AG04450 (cell line): ENCODE measurements at regions not wholly inside any gene's neighbourhood (a gene's known extent, or its start where the extent isn't known, plus 50 kb on each side); places are given as distances from the start of the nearest gene placed in this dataset.
"Not testable (repeated sequence)": the region's sequence is repeated elsewhere in the genome, so short reads cannot be mapped to it uniquely, and the experiment has no call there.

Experiments used
- CTCF ChIA-PET: fragments of 300-600, 350-600 bp; formaldehyde crosslinking; extraction: SDS; loops from one replicate; lab custom pipeline; 2022; ENCODE audit warnings: antibody characterized with exemption, inconsistent platforms; lab: Charles Lee
- POLR2A ChIA-PET: fragments of 350-600 bp; formaldehyde crosslinking; extraction: SDS; loops from one replicate; lab custom pipeline; 2021; ENCODE audit warnings: antibody characterized with exemption, inconsistent platforms; lab: Yijun Ruan, JAX
- DNase-seq: peaks from one replicate; pipeline ENCODE4 v3.0.0-alpha.2; 2011; ENCODE audit warnings: low read depth, low spot score
- H3K27ac ChIP-seq: one replicate; pipeline ENCODE4 v1.5.1; 2012; ENCODE audit warnings: low read depth, low read length, control low read depth
- H3K27me3 ChIP-seq: one replicate; pipeline ENCODE4 v1.6.0; 2012; ENCODE audit warnings: low read length; ENCODE audit not compliant: control insufficient read depth, insufficient read depth
- H3K4me3 ChIP-seq: 2 replicates; pipeline ENCODE4 v1.5.1; 2011; ENCODE audit warnings: mild to moderate bottlenecking, low read depth, low read length, control low read depth
- H3K9me3 ChIP-seq: 2 replicates; pipeline ENCODE4 v1.5.1; 2012; ENCODE audit warnings: low read length; ENCODE audit not compliant: control insufficient read depth, insufficient read depth

GRCh38 chr7:63591249-63591648 is 407.4 kb upstream of the ZNF722 start:
- DNase-seq, CTCF ChIA-PET, H3K27ac ChIP-seq, H3K9me3 ChIP-seq, H3K27me3 ChIP-seq, H3K4me3 ChIP-seq, POLR2A ChIA-PET: not testable (repeated sequence)

- H3K27me3 ChIP-seq, POLR2A ChIA-PET, H3K27ac ChIP-seq, CTCF ChIA-PET, H3K9me3 ChIP-seq, DNase-seq, H3K4me3 ChIP-seq: not testable (repeated sequence)
Measured at GRCh38 chr7:63603812-63604211, 394.8 kb upstream of the ZNF722 start.

DNA sequence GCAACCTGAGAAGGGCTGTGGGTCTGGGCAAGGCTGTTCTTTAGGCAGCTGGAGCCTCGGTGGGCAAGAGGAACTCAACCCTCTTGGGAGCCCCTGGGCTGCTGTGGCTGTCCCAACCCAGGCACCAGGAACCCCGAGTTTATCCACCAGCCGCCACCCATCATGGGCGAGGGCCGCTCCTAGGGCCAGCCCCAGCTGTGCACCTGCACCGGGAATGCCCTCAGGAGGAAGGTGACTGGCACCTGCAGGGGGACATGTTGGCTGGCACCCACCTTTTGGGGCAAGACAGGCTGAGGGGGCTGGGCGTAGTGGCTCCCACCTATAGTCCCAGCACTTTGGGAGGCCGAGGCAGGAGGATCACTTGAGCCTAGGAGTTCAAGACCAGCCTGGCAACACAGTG is 393.8 kb upstream of the ZNF722 start:
- CTCF ChIA-PET, H3K27me3 ChIP-seq, POLR2A ChIA-PET, H3K4me3 ChIP-seq, H3K9me3 ChIP-seq, H3K27ac ChIP-seq, DNase-seq: not testable (repeated sequence)

GRCh38 chr7:63617595-63617994 is 381.1 kb upstream of the ZNF722 start:
- CTCF ChIA-PET, H3K4me3 ChIP-seq, POLR2A ChIA-PET, H3K9me3 ChIP-seq, H3K27ac ChIP-seq, H3K27me3 ChIP-seq, DNase-seq: not testable (repeated sequence)

- H3K9me3 ChIP-seq, H3K4me3 ChIP-seq, H3K27me3 ChIP-seq, H3K27ac ChIP-seq, CTCF ChIA-PET, POLR2A ChIA-PET, DNase-seq: not testable (repeated sequence)
Measured at GRCh38 chr7:63620169-63620735, 378.4 kb upstream of the ZNF722 start.

DNA sequence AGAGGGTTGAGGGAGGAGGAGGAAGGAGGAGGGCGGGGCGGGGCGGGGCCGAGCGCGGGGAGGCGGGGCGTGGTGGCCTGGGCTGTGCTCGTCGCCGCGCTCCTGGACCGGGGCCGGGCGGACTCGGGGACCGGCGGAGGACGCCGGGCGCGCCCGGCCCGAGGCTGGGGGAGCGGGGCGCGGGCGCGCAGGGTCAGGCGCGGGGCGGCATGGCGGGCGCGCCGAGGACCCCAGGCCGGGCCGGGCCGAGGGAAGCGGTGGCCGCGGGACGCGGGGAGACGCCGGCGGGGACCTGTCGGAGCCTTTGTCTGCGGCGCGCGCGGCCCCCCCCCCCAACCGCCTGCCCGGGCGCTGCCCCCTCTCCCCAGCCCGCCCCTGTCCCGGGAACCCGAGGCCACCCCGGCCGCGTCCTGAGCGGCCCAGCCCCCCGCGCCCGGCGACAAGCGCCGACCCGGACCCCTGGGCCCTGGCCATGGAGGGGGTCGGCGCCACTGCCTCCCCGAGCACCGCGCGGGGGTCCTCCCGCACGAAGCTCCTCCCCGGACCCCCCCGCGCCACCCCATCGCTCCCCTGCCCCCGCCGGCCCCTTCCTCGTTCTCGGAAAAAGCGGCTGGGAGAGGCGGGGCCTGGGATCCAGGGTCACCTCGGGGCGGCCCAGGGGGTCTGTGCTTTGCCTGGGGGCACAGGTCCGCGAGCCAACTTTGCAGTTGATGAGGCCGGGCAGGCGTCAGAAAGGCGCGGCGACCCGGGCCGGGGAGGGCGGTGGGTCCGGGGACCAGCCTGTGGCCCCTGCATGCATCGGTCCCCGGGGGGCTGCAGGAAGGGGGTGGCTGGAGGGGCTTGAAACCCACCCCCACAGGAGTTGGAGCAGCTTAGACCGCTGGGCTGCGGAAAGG is 370.8 kb upstream of the ZNF722 start:
- H3K27me3 ChIP-seq, POLR2A ChIA-PET, H3K9me3 ChIP-seq, H3K27ac ChIP-seq, CTCF ChIA-PET, H3K4me3 ChIP-seq, DNase-seq: not testable (repeated sequence)

GRCh38 chr7:63629024-63629423 is 369.6 kb upstream of the ZNF722 start:
- POLR2A ChIA-PET, H3K27me3 ChIP-seq, DNase-seq, H3K27ac ChIP-seq, H3K9me3 ChIP-seq, H3K4me3 ChIP-seq, CTCF ChIA-PET: not testable (repeated sequence)

DNA sequence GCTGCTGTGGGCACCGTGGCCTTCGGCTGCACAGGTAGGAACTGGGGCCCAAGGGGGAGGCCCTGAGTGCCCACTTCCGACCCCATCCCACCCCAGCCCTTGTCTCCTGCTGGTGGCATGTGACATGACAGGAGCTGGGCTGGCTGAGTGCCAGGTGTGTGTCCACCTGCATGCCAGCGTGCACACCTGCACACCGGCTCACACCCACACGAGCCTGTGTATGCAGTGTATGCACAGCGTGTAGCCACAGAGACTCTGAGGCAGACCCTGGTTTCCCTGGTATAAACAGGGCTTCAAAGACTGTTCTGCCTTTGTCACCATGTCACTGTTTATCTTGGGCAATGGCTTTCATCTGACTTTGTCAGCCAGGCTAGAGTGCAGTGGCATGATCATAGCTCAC is 362.1 kb upstream of the ZNF722 start:
- H3K27me3 ChIP-seq, H3K9me3 ChIP-seq, H3K27ac ChIP-seq, DNase-seq, POLR2A ChIA-PET, H3K4me3 ChIP-seq, CTCF ChIA-PET: not testable (repeated sequence)

- CTCF ChIA-PET, H3K9me3 ChIP-seq, H3K27me3 ChIP-seq, DNase-seq, H3K27ac ChIP-seq, H3K4me3 ChIP-seq, POLR2A ChIA-PET: not testable (repeated sequence)
Measured at GRCh38 chr7:63665553-63665952, 333.1 kb upstream of the ZNF722 start.

DNA sequence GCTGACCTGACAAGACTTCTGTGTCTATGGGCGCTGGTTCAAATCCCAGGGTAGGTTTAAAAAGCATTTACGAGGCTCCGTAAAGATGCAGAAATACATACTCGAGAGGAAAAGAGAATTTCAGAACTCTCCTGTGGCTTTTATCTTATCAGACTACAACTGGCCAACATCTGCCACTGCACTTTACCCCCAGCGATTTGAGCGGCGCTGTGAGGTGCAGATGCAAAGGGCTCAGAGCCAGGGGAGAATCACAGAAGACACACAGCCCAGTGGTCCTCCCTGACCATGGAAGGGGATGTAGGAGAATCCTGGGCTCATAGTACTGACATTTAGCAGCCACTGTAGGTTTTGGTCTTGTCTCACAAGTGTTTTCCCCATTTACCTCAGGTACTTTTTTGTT is 307.2 kb upstream of the ZNF722 start:
- H3K27me3 ChIP-seq, CTCF ChIA-PET, POLR2A ChIA-PET: not testable (repeated sequence)

GRCh38 chr7:63694296-63694695 is 304.4 kb upstream of the ZNF722 start:
- CTCF ChIA-PET, H3K27me3 ChIP-seq, H3K4me3 ChIP-seq, POLR2A ChIA-PET, H3K9me3 ChIP-seq, H3K27ac ChIP-seq, DNase-seq: not testable (repeated sequence)

More for the DNA sequence above, 307.2 kb upstream of the ZNF722 start:
- DNase-seq, H3K9me3 ChIP-seq, H3K4me3 ChIP-seq, H3K27ac ChIP-seq: not testable (repeated sequence)
